GM18508 (cell line): ENCODE measurements at regions not wholly inside any gene's neighbourhood (a gene's known extent, or its start where the extent isn't known, plus 50 kb on each side); places are given as distances from the start of the nearest gene placed in this dataset.

ENCODE experiments used
- ATAC-seq: cut with Tn5 transposase; IDR thresholded peaks from one replicate; pipeline ENCODE4 v1.9.1; 2021; ENCODE audit warnings: moderate number of reproducible peaks; ENCODE audit not compliant: insufficient read depth, unreplicated experiment

DNA sequence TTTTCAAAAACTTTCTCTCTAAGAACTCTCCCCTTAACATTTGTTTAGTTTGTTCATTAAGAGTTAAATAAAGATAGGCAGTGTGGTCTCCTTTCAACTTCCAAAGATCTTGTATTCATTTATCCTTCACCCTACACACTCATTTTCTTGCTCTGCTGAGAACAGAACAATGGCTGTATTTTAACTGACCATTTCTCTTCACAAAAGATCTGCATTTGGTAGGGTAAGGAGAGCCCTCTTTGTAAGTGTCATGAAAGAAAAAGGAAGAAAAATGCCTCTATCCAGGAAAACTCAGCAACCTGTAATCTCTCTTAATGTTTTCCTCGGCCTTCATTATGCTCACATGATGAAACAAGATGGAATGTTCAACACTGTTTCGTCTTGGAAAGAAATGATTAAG lies 193.7 kb upstream of the TLE4 start:
- ATAC-seq, result no peak

GRCh38 chr9:79382044-79382443 lies 189.7 kb upstream of the TLE4 start:
- no peak for ATAC-seq

DNA sequence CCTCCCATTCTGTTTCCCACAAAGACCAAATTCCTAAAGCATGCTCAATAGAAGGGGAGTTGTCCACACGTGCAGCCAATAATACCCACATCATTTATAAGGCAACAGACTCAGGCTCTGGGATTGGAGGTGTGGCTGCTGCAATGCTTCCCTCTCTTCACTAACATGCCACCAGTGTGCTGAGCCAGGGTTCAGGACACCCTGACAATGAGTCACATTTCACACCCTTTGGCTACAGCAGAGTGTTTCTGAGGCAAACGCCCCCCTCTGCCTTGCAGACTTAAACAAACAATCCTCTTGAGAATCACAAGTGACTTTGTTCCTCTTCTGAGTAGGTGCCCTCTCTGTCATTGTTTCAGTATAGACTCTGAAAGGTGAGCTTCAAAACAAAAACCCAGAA lies 189.3 kb upstream of the TLE4 start:
- ATAC-seq, result no peak

GRCh38 chr9:79383096-79383495 lies 188.7 kb upstream of the TLE4 start:
- ATAC-seq, result no peak

DNA sequence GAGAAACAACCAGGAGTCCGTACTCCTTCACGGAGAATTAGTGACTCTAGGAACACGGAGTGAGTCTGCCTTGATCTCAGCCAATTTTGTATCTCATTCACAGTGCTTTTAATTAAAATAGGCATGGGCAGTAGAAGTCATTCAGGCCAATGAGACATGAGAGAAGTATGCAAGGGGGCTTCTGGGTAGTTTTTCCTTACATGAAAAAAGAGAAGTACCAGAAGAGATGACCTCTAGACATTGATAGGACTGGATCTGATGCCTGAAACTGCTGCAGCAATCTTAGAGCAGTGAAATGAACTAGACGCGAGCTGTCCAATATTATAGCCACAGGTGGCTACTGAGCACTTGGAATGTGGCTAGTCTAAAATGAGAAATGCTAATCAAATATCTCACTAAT lies 187.7 kb upstream of the TLE4 start:
- no peak for ATAC-seq

DNA sequence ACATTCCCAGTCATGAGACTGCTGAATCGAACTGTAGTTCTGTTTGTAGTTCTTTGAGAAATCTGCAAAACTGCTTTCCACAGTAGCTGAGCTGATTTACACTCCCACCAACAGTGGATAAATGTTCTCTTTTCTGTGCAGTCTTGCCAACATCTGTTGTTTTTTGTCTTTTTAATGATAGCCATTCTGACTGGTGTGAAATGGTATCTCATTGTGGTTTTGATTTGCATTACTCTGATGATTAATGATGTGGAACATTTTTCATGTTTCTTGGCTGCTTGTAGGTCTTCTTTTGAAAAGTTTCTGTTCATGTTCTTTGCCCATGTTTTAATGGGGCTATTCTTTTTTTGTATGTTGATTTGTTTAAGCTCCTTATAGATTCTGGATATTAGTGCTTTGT lies 187.3 kb upstream of the TLE4 start:
- no peak for ATAC-seq

GRCh38 chr9:79387101-79387835 lies 184.5 kb upstream of the TLE4 start:
- no peak for ATAC-seq

- no peak for ATAC-seq
These were observed 181.6 kb upstream of the TLE4 start for GRCh38 chr9:79390077-79390698.

DNA sequence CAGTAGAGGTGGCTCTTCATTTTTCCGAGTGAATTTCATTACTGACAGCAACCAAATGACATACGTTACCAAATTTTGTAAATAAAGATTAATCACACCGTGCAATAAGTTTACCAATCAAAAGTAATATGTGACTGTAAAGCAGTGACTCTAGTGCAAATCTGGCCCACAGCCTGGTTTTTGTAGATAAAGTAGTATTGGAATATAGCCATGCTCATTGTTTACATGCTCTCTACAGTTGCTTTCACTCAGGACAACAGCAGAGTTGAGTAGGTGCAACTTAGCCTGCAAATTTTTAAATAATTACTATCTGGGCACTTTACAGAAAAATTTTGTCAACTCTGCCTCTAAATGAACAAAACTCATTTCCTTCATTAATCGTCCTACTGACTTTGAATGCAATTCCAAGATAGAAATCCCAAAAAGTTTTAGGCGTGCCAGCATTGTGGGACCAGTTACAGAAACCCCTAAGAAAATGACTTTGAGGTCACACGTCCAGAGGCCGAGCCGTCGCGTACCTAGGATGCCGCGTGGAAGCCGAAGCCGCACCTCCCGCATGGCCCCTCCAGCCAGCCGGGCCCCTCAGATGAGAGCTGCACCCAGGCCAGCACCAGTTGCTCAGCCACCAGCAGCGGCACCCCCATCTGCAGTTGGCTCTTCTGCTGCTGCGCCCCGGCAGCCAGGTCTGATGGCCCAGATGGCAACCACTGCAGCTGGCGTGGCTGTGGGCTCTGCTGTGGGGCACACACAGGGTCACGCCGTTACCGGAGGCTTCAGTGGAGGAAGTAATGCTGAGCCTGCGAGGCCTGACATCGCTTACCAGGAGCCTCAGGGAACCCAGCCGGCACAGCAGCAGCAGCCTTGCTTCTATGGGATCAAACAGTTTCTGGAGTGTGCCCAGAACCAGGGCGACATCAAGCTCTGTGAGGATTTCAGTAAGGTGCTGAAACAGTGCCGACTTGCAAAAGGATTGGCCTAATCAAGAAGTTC lies 180.7 kb upstream of the TLE4 start:
- no peak for ATAC-seq

DNA sequence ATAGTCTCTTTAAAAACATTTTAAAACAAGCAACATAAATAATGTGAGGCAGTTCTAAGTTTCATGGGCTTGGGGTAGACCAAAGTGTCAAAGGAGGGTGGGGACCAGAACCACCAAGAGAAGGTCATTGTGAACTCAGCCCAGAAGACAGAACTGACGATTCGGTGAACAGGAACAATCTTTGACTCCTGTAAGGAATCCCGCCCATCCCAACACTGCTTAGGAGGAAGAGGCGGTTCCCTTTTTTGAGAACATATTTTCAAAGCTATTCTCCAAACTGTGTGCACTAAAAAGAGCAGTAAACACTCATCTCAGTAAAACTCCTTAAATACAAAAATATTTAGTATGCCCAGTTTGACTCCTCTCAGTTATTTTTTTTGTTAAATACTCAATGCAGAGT lies 176.5 kb upstream of the TLE4 start:
- no peak for ATAC-seq

GRCh38 chr9:79395755-79396154 lies 176.0 kb upstream of the TLE4 start:
- ATAC-seq, result no peak

DNA sequence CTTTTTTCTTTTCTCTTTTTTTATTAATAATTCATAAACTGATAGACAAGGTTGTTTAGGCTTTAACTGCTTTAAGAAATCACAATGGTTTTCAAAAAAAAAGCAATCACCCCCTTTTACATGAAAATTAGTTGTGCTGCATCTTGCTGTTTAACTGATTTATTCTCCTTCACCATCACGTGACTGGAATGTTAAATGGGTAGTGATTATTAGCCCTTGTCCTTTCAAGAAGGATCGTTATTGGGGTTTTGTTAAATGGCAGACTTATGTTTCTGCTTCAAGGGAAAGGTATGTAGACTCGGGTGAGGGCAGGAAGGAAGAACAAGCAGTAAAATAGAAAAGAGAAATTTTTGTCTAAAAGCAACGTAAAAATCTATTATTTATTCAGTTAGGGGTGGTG lies 175.6 kb upstream of the TLE4 start:
- ATAC-seq, result no peak

DNA sequence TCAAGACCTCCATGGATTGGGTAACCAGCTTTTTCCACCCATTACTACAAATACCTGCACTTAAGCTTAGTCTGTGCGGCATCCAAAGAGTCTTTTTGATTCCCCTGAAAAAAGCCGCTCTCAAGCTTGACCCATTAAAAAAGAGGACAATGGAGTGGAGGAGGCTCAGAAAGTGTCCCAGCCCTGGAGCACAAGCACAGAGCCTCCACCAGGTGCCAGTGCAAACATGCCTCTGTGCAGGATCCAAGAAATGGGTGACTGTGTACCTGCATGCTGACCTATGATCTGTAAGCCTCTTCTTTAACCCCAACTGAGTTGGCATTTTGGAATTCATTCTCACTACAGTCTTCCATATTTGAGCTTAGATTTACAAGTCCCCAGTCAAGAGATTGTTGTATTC lies 168.3 kb upstream of the TLE4 start:
- no peak for ATAC-seq

- ATAC-seq, result no peak
These were observed 163.6 kb upstream of the TLE4 start for GRCh38 chr9:79408200-79408599.

GRCh38 chr9:79408617-79409016 lies 163.1 kb upstream of the TLE4 start:
- ATAC-seq, result no peak

DNA sequence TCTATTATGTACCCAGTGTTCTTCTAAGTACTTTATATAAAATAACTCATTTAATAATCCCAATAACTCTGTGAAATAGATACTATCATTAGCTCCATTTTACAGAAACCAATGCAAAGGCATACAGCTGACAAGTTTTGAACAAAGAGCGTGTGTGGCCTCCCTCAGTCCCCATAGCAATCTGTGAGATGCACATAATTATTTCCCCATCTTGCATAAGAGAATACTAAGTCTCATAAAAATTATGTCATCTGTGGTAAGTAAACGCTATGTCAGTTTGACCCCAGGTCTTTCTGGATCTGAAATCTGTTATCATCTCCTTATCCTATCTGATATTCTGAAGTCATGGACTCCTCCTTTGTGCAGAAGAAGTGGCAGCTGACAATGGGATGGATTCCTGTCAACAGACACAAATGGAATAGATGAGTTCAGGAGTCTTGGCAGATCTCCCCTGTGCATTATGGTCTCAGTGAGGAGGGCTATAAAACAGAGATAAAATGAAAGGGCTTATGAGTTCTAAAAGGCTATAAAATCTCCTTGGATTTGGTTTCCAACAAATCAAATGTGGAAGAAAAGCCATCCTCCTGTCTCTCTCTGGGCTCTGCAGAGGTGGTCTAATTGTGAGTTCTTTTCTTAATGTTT lies 162.5 kb upstream of the TLE4 start:
- no peak for ATAC-seq

DNA sequence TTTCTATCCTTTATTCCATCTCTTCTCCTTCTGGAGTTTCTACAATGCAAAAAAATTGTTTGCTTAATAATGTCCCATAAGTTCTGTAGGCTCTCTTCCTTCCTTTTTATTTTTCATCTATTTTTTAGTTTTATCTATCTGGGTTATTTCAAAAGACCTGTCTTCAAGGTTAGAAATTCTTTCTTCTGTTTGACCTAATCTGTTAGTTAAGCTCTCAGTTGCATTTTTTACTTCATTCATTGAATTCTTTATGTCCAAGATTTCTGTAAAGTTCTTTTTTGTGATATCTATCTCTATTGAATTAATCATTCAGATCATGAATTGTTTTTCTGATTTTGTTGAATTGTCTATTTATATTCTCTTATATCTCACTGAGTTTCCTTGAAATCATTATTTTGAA lies 145.9 kb upstream of the TLE4 start:
- no peak for ATAC-seq

GRCh38 chr9:79428422-79428821 lies 143.3 kb upstream of the TLE4 start:
- no peak for ATAC-seq

GRCh38 chr9:79430619-79431018 lies 141.1 kb upstream of the TLE4 start:
- ATAC-seq, result no peak

- ATAC-seq, result no peak
These were observed 140.6 kb upstream of the TLE4 start for GRCh38 chr9:79431019-79431679.
